HG02938 (cell line): ENCODE measurements at regions not wholly inside any gene's neighbourhood (a gene's known extent, or its start where the extent isn't known, plus 50 kb on each side); places are given as distances from the start of the nearest gene placed in this dataset.
"Not testable (repeated sequence)": the region's sequence is repeated elsewhere in the genome, so short reads cannot be mapped to it uniquely, and the experiment has no call there.

Source experiments
- ATAC-seq: cut with Tn5 transposase; IDR thresholded peaks from one replicate; pipeline ENCODE4 v1.9.1; 2021; ENCODE audit warnings: mild to moderate bottlenecking, moderate library complexity; ENCODE audit not compliant: unreplicated experiment

GRCh38 chr1:89436856-89437255 is 73.0 kb downstream of the GBP6 start:
- no peak for ATAC-seq

- not testable (repeated sequence) for ATAC-seq
Measured at GRCh38 chr1:89438301-89438700, 74.4 kb downstream of the GBP6 start.

- no peak for ATAC-seq
Measured at GRCh38 chr1:89440911-89441310, 77.1 kb downstream of the GBP6 start.

- no peak for ATAC-seq
Measured at GRCh38 chr1:89444791-89445190, 79.8 kb upstream of the LRRC8B start.

GRCh38 chr1:89451011-89451410 is 73.6 kb upstream of the LRRC8B start:
- ATAC-seq: no peak

- ATAC-seq: no peak
Measured at GRCh38 chr1:89453123-89453972, 71.3 kb upstream of the LRRC8B start.

- peak; percentile 45 for ATAC-seq
Measured at GRCh38 chr1:89454845-89455521, 69.6 kb upstream of the LRRC8B start.

GRCh38 chr1:89457046-89457445 is 67.6 kb upstream of the LRRC8B start:
- ATAC-seq: no peak

- no peak for ATAC-seq
Measured at GRCh38 chr1:89459081-89459480, 65.5 kb upstream of the LRRC8B start.

GRCh38 chr1:89460325-89460724 is 64.3 kb upstream of the LRRC8B start:
- ATAC-seq: no peak

GRCh38 chr1:89462250-89462649 is 62.4 kb upstream of the LRRC8B start:
- ATAC-seq: no peak

- no peak for ATAC-seq
Measured at GRCh38 chr1:89464008-89464407, 60.6 kb upstream of the LRRC8B start.

GRCh38 chr1:89465201-89465600 is 59.4 kb upstream of the LRRC8B start:
- peak; percentile 91 for ATAC-seq

GRCh38 chr1:89466307-89466930 is 58.2 kb upstream of the LRRC8B start:
- no peak for ATAC-seq

- ATAC-seq: no peak
Measured at GRCh38 chr1:89472253-89472652, 52.4 kb upstream of the LRRC8B start.

GRCh38 chr1:89472886-89473417 is 51.7 kb upstream of the LRRC8B start:
- ATAC-seq: no peak
